Hepatocyte (in vitro differentiated cells): ENCODE measurements at regions not wholly inside any gene's neighbourhood (a gene's known extent, or its start where the extent isn't known, plus 50 kb on each side); places are given as distances from the start of the nearest gene placed in this dataset.

Source experiments
- EZH2 ChIP-seq: fragments of 200-600 bp; sonication (generic); IDR thresholded peaks from 2 replicates; pipeline ENCODE4 v1.6.1; 2016; ENCODE audit warnings: antibody characterized with exemption, mild to moderate bottlenecking, borderline replicate concordance
- EZH2phosphoT487 ChIP-seq: fragments of 200-600 bp; sonication (generic); IDR thresholded peaks from one replicate; pipeline ENCODE4 v1.6.1; 2018; ENCODE audit warnings: antibody characterized with exemption, mild to moderate bottlenecking, low read depth, moderate library complexity; ENCODE audit not compliant: unreplicated experiment, severe bottlenecking
- TF ChIP-seq, protein P1 (sequence below): fragments of 200-600 bp; sonication (generic); IDR thresholded peaks from 2 replicates; pipeline ENCODE4 v1.5.1; 2016; ENCODE audit warnings: antibody characterized with exemption, mild to moderate bottlenecking; ENCODE audit not compliant: poor library complexity

DNA sequence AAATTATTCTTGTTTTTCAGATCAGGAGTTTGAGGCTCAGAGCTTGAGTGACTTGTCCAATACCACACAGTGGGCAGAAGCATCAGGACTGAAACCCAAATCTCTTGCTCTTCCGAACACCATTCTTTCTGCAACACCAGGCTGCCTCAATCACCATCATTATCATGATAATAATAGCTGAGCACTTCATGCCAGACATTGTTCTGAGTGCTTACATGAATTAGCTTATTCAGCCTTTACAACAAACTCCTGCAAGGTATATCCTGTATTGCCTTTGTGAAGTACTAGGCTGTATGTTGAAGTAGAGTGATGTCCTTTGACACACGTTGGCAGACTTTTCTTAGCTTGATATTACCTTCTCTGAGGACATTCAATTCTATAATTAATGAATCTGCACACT is 257.4 kb upstream of the ATP2B1 start:
- TF ChIP-seq, protein P1, sequence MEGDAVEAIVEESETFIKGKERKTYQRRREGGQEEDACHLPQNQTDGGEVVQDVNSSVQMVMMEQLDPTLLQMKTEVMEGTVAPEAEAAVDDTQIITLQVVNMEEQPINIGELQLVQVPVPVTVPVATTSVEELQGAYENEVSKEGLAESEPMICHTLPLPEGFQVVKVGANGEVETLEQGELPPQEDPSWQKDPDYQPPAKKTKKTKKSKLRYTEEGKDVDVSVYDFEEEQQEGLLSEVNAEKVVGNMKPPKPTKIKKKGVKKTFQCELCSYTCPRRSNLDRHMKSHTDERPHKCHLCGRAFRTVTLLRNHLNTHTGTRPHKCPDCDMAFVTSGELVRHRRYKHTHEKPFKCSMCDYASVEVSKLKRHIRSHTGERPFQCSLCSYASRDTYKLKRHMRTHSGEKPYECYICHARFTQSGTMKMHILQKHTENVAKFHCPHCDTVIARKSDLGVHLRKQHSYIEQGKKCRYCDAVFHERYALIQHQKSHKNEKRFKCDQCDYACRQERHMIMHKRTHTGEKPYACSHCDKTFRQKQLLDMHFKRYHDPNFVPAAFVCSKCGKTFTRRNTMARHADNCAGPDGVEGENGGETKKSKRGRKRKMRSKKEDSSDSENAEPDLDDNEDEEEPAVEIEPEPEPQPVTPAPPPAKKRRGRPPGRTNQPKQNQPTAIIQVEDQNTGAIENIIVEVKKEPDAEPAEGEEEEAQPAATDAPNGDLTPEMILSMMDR: no peak
- TF ChIP-seq EZH2phosphoT487 (no peak), EZH2 (no peak)
